NCI-H446 (cell line): ENCODE measurements at regions not wholly inside any gene's neighbourhood (a gene's known extent, or its start where the extent isn't known, plus 50 kb on each side); places are given as distances from the start of the nearest gene placed in this dataset.
"Not testable (repeated sequence)": the region's sequence is repeated elsewhere in the genome, so short reads cannot be mapped to it uniquely, and the experiment has no call there.

Source experiments
- DNase-seq, 2 experiments: peaks; one replicate each; lab custom pipeline; 2025; lab: John Stamatoyannopoulos, UW

DNA sequence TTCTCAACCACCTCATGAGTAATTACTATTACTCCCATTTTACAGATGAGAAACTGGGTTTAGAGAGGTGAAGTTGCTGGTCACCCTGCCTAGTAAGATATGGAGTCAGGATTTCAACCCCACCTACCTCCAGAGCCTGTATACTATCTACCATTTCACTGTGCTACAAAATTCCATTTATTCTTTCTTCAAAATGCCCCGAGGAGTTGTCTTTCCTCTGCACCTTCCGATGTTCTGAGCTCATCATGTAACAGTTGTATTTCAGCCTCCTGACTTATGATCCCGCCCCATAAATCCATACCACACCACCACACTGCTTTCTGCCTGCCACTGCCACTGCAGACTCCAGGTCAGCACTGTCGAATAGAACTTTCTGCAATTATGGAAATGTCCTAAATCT is 71.3 kb upstream of the SLC25A36 start:
- no peak for DNase-seq

DNA sequence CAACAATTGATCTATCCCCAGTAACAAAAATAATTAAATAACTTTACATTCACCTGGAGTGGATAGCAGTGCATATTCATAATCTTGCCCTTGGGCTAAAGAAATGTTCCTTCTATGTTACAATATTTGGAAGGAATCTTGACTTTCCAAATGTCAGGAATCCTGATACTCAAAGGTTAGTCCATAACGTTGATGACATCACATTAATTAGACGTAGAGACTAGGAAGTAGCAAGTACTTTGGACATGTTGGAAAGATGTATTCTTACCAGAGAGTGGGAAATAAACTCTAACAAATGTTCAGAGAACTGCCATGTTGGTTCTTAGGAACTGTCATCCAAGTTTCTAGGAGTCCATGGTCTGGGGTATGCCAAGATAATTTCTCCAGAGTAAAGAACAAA is 70.6 kb upstream of the SLC25A36 start:
- no peak for DNase-seq

DNA sequence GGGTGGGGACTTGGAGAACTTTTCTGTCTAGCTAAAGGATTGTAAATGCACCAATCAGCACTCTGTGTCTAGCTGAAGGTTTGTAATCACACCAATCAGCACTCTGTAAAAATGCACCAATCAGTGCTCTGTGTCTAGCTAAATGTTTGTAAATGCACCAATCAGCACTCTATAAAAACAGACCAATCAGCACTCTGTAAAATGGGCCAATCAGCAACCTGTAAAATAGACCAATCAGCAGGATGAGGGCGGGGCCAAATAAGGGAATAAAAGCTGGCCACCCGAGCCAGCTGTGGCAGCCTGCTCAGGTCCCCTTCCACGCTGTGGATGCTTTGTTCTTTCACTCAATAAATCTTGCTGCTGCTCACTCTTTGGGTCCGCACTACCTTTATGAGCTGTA is 69.5 kb upstream of the SLC25A36 start:
- not testable (repeated sequence) for DNase-seq

DNA sequence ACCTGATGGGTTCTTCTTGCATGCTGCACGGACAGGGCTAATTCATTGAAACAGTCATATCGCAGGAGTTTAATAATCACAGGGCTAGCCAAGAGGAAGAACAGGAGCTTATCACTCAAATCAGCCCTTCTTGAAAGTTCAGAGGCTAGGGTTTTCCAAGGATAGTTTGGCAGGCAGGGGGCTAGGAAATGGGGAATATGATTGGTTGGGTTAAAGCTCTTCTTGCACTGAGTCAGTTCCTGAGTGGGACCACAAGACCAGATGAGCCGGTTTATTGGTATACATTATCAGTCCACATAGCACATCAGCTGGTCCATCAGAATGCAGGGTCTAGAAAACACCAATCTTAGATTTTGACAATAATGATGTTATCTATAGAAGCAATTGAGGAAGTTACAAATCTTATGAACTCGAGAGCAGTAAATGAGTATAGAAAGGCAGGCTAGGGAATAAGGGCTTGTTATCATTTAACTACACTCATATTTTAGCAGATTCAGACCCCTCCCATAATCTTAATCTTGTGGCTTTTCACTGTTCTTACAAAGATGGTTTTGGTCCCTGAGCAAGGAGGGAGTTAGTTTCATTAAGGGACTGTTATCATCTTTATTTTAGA is 58.1 kb upstream of the SLC25A36 start:
- no peak for DNase-seq

DNA sequence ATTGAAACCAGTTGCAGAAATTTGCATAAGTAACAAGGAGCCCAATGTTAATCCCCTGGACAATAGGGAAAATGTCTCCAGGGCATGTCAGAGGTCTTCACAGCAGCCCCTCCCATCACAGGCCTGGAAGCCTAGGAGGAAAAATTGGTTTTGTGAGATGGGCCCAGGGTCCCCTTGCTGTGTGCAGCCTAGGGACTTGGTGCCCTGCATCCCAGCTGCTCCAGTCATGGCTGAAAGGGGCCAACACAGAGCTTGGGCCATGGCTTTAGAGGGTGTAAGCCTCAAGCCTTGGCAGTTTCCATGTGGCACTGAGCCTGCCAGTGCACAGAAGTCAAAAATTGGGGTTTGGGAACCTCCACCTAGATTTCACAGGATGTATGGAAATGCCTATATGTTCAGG is 55.9 kb upstream of the SLC25A36 start:
- DNase-seq = not testable (repeated sequence)
